GM12872 (cell line): ENCODE measurements at regions not wholly inside any gene's neighbourhood (a gene's known extent, or its start where the extent isn't known, plus 50 kb on each side); places are given as distances from the start of the nearest gene placed in this dataset.

ENCODE experiments used
- TF ChIP-seq, protein P1 (sequence below): IDR thresholded peaks from 3 replicates; pipeline ENCODE4 v1.5.1; 2011; ENCODE audit warnings: low read depth, mild to moderate bottlenecking, low read length, moderate library complexity; ENCODE audit not compliant: insufficient read depth

DNA sequence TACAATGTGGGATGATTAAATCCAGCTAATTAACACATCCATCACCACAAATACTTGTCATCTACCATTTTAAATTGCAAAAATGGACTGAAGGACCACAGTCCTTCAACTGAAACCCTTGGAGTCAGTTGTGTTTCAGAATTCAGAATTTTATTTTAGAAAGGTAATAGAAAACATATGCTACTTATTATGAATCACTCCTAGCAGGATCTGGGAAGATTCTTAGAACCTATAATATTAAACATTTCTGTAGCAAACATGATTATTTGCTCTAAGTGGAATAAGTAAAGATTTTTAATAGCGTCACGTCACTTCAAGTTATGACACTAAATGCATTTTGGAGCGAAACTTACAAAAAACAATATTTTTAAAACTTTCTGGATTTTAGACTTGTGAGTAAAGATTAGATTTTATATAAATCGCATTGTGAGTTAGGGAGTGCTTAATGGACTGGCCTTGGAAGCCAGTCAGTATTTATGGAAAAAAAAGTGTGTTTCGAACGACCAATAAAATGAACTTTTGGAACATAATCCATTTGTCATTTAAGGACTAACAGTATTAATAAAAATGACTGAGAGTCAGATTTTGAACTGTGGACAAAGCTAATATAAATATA is 71.8 kb upstream of the PHACTR2 start:
- TF ChIP-seq, protein P1, sequence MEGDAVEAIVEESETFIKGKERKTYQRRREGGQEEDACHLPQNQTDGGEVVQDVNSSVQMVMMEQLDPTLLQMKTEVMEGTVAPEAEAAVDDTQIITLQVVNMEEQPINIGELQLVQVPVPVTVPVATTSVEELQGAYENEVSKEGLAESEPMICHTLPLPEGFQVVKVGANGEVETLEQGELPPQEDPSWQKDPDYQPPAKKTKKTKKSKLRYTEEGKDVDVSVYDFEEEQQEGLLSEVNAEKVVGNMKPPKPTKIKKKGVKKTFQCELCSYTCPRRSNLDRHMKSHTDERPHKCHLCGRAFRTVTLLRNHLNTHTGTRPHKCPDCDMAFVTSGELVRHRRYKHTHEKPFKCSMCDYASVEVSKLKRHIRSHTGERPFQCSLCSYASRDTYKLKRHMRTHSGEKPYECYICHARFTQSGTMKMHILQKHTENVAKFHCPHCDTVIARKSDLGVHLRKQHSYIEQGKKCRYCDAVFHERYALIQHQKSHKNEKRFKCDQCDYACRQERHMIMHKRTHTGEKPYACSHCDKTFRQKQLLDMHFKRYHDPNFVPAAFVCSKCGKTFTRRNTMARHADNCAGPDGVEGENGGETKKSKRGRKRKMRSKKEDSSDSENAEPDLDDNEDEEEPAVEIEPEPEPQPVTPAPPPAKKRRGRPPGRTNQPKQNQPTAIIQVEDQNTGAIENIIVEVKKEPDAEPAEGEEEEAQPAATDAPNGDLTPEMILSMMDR: no peak

DNA sequence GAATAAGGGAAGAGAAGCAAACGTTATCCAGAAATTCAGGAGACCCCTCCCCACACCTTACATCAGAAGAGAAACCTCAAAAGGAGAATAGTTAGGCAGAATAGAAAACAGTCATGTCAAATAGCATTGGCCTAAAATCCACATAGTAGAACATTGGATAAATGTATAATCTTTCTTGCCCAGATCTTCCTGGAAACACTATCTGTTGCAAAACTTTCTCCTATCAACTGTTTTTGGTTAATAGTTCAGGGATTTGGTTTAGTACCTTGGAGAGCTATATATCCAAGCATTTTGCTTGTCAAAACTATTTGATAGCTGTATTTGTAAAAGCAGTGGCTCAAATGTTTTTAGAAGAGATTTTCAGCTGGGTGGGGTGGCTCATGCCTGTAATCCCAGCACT is 74.3 kb upstream of the PHACTR2 start:
- TF ChIP-seq, protein P1: no peak

DNA sequence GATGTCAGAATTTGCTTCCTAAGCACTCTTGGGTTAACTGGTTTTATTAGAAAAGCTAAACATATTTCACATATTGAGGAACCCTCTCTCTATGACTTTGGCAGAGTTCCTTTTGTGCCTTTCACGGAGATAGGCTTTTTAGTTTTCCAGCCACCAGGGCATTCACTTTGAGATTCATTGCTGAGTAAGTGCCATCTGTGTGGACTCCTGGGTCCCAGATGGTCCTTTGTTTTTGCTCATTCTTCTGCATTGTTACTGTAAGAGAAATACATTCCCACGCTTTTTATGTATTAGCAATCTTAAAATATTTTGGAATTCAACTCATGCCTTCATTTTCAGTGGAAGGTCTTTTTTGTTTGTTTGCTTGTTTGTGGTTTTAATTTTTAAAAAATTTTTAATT is 76.3 kb upstream of the PHACTR2 start:
- TF ChIP-seq, protein P1: no peak

DNA sequence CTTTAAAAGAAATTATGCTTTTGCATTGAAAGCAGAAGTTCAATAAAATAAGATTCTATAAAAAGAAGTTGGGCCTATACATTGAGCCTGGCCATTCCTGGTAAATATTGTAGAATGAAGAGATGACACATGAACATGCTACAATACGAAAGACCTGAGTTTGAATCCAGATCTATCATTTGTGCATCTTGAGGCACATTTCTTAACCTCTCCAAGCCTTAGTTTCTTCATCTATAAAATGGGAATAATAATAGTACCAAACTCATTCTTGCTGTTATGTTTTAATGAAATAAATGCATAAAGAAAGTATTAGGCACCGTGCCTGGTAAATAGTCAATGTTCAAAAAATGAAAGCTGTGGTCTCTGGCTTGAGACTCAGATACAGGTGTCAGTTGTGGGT is 76.9 kb upstream of the PHACTR2 start:
- TF ChIP-seq, protein P1: no peak

DNA sequence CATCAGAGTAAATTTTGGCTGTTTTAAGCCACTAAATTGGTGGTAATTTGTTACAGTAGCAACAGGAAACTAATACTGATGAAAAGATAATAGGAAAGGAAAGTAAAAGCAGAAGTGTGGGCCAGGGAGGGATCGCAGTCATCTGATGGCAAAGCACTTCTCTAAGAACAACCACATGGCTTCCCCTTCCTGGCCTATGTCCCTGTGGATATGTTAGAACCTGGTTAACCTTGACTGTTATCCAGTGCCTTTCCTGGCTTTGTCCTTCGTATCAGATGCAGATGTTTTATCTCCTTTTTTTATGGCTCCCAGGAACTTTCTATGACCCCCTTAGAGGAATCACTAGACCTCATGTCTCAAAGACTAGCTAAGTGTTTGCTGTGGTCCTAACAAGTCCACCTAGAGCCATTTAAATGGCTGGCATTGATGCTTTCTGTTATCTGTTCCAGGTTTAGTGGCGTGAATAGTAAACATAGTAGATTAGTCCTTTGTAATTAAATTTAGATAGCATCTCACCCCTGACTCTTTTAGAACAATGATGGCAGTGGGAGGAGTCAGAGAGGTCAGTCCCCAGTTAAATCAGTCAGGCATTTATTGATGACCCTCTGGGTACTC is 79.2 kb upstream of the PHACTR2 start:
- TF ChIP-seq, protein P1: no peak

DNA sequence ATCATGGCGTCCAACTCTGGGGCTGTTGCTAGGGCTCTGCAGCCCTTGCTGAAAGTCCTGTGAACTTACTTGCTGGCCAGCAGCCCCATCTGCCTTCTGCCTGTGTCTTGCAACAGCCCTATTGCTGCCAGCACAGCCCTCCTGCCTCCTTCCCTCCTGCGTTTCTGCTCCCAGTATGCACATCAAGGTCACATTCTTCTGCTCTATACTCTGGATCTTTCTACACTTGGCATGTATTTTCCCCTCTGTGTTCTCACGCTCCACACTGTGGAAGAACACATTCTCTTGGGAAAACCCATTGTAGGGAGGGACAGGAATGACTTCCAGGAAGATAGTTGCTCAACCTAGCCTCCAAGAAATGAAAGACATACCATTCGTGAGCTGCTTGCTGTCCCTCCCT is 80.9 kb upstream of the PHACTR2 start:
- TF ChIP-seq, protein P1: no peak

DNA sequence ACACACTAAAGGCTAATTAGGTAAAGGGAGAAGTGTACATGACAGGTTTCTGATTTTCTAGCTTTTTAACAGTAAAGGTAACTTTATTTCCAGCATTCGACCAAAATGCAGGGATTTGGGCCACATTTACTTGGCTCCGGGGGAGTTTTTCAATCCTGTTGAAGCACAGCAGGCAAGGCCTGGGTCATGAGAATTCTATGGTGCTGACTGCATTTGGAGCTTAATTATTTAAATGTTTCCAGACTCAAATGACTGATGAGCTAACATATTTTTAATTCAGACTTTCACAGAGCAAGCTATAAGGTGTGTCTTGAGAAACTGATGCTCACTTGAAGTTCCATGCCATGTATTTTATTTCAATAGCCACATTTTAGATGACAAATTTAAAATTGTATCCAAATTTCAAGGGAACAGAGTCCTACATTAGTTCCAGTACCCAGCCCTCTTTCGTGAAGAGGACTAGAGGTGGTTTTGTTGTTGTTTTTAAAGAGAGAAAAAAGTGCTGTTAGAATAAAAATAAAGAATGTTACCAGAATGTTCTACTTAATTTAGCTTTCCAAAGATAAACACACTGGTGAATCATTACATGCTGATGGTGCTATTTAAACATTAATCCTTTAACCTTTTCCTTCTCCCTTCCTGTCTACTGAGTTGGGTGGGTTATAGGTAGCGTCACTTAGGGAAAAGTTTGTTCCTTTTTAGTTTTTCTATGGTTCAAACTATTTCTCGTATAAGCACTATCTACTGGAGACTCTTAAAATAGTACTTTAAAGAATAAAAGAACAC is 82.3 kb upstream of the PHACTR2 start:
- TF ChIP-seq, protein P1: no peak
